Thyroid gland (tissue), 4 donors: ENCODE measurements at regions not wholly inside any gene's neighbourhood (a gene's known extent, or its start where the extent isn't known, plus 50 kb on each side); places are given as distances from the start of the nearest gene placed in this dataset.
"Not testable (repeated sequence)": the region's sequence is repeated elsewhere in the genome, so short reads cannot be mapped to it uniquely, and the experiment has no call there.

ENCODE experiments used
- DNase-seq, 2 donors: peaks; one replicate each; pipeline ENCODE4 v3.0.0-alpha.2; 2019
- H3K27ac ChIP-seq, 3 donors: fragments of 200-600 bp; sonication (generic); 1 replicate in 2 of 3; 2 replicates in 1 of 3; pipeline ENCODE4 v1.5.1; 2016 to 2019; ENCODE audit warnings: mild to moderate bottlenecking in 1 of 3, moderate library complexity in 1 of 3
- H3K27me3 ChIP-seq: fragments of 200-600 bp; sonication (generic); one replicate; pipeline ENCODE4 v1.5.1; 2019
- H3K36me3 ChIP-seq, 2 donors: fragments of 200-600 bp; sonication (generic); one replicate each; pipeline ENCODE4 v1.5.1; 2016 to 2019
- H3K4me1 ChIP-seq, 2 donors: fragments of 200-600 bp; sonication (generic); one replicate each; pipeline ENCODE4 v1.5.1; 2017 to 2019
- H3K4me3 ChIP-seq, 3 donors: fragments of 200-600 bp; sonication (generic); replicated peaks in 1 of 3; 1 replicate in 2 of 3; 2 replicates in 1 of 3; pipeline ENCODE4 v1.5.1; 2016; ENCODE audit warnings: mild to moderate bottlenecking in 1 of 3
- H3K9me3 ChIP-seq: fragments of 200-600 bp; sonication (generic); one replicate; pipeline ENCODE4 v1.5.1; 2017
- POLR2A ChIP-seq, 2 donors: fragments of 450-650 bp; IDR thresholded peaks; one replicate each; pipeline ENCODE4 v1.6.1; 2017; ENCODE audit warnings: antibody characterized with exemption in 2 of 2, mild to moderate bottlenecking in 2 of 2, moderate library complexity in 1 of 2
- WGBS, 2 donors: methylation state at CpG; one replicate each; pipeline ENCODE4 v1.1.5; 2017; 5-methylcytosine and 5-hydroxymethylcytosine counted together
- intact Hi-C: fragments of 100-400 bp; cut with DNase I; formaldehyde crosslinking; loops from one replicate; pipeline ENCODE4 v1.15.1; 2023
- TF ChIP-seq, protein P1 (sequence below), 6 experiments: fragments of 200-600 bp in 3 of 6; fragments of 450-650 bp in 3 of 6; sonication (generic) in 3 of 6; IDR thresholded peaks; one replicate each; pipeline ENCODE4 v1.5.1; 2016 to 2019; ENCODE audit warnings: antibody characterized with exemption in 6 of 6, mild to moderate bottlenecking in 2 of 6, inconsistent platforms in 1 of 6, moderate library complexity in 1 of 6

DNA sequence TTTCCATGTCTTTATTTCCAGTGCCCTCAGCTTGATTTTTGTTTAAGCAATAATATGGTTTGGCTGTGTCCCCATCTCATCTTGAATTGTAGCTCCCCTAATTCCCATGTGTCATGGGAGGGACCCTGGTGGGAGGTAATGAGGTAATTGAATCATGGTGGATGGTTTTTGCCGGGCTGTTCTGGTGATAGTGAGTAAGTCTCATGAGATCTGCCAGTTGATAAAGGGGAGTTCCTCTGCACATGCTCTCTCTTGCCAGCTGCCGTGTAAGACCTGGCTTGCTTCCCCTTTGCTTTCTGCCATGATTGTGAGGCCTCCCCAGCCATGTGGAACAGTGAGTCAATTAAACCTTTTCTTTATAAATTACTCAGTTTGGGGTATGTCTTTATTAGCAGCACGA lies 559.6 kb upstream of the ADAMTS5 start:
- Histone ChIP-seq H3K27me3 (no peaks in the 10 kb centered on the region), H3K36me3 (no peaks in the 10 kb centered on the region), H3K4me3 (no peak overlapping the region), H3K4me1 (no peaks in the 10 kb centered on the region), H3K27ac (no peak overlapping the region), H3K9me3 (no peaks in the 10 kb centered on the region)
- intact Hi-C loops = no loop called here
- TF ChIP-seq, protein P1, sequence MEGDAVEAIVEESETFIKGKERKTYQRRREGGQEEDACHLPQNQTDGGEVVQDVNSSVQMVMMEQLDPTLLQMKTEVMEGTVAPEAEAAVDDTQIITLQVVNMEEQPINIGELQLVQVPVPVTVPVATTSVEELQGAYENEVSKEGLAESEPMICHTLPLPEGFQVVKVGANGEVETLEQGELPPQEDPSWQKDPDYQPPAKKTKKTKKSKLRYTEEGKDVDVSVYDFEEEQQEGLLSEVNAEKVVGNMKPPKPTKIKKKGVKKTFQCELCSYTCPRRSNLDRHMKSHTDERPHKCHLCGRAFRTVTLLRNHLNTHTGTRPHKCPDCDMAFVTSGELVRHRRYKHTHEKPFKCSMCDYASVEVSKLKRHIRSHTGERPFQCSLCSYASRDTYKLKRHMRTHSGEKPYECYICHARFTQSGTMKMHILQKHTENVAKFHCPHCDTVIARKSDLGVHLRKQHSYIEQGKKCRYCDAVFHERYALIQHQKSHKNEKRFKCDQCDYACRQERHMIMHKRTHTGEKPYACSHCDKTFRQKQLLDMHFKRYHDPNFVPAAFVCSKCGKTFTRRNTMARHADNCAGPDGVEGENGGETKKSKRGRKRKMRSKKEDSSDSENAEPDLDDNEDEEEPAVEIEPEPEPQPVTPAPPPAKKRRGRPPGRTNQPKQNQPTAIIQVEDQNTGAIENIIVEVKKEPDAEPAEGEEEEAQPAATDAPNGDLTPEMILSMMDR (IDR thresholded peaks at IDR 0.05) = no peak
- TF ChIP-seq POLR2A (IDR thresholded peaks at IDR 0.05) = no peak
- DNase-seq = no peak
- WGBS, 2 donors = 71 to 89% methylated on average over 3 of the region's 3 CpGs

DNA sequence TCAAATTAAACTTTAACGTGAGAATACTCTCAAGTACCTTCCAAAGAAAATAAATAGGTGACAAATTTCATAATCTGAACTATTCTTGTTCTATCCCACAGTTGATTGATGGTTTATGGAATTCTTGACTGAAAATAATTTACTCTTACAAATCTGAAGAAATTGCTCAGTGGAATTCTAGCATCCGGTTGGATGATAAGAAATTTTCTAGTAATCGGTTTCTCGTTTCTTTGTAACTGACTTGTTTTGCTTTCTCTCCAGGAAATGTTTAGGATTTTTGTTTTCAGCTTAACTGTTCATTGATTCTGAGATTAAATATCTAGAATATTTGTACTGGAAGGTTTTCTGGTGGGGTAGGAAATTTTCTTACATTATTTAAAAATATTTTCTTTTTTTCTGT lies 558.9 kb upstream of the ADAMTS5 start:
- no peaks in the 10 kb centered on the region for H3K9me3 ChIP-seq
- WGBS, 2 donors = 79 to 85% methylated on average over 4 of the region's 4 CpGs
- H3K27ac ChIP-seq = no peak overlapping the region
- no peak overlapping the region for H3K4me3 ChIP-seq
- TF ChIP-seq POLR2A (IDR thresholded peaks at IDR 0.05) = no peak
- TF ChIP-seq, protein P1 (IDR thresholded peaks at IDR 0.05) = no peak
- H3K36me3 ChIP-seq = no peaks in the 10 kb centered on the region
- no peaks in the 10 kb centered on the region for H3K4me1 ChIP-seq
- intact Hi-C loops = no loop called here
- H3K27me3 ChIP-seq = no peaks in the 10 kb centered on the region
- DNase-seq = no peak

DNA sequence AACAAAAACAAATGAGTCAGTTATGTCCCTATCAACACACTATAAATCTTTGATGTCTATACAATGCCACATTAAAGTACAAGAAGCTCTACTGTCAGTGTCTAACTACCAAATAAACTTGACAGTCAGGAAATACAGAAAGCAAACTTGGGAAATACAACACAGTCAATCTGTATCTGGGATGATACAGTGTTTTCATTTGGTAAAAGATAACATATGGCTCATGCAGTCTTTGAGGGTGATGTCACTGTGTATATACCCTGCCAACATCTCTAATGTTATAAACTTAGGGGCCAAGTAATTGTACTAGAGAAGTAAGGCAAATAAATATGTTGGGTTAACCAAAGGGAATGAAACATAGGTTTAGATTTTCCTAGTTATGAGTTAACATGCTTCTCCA lies 552.5 kb upstream of the ADAMTS5 start:
- H3K4me1 ChIP-seq = no peaks in the 10 kb centered on the region
- H3K27ac ChIP-seq = no peak overlapping the region
- H3K36me3 ChIP-seq = no peaks in the 10 kb centered on the region
- no peak overlapping the region for H3K4me3 ChIP-seq
- intact Hi-C loops = no loop called here
- H3K27me3 ChIP-seq = no peaks in the 10 kb centered on the region
- H3K9me3 ChIP-seq = no peaks in the 10 kb centered on the region
- DNase-seq = no peak
- TF ChIP-seq POLR2A (IDR thresholded peaks at IDR 0.05) = no peak
- TF ChIP-seq, protein P1 (IDR thresholded peaks at IDR 0.05) = no peak

DNA sequence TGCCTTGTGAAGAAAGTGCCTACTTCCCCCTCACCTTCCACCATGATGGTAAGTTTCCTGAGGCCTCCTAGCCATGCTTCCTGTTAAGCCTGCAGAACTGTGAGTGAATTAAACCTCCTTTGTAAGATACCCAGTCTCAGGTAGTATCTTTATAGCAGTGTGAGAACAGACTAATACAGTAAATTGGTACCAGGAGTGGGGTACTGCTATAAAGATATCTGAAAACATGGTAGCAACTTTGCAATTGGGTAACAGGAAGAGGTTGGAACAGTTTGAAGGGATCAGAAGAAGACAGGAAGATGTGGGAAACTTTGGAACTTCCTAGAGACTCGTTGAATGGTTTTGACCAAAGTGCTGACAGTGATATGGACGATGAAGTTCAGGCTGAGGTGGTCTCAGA lies 550.3 kb upstream of the ADAMTS5 start:
- H3K4me1 ChIP-seq, intact Hi-C loops: not testable (repeated sequence)
- WGBS, 2 donors = 74 to 77% methylated on average over 2 of the region's 2 CpGs

DNA sequence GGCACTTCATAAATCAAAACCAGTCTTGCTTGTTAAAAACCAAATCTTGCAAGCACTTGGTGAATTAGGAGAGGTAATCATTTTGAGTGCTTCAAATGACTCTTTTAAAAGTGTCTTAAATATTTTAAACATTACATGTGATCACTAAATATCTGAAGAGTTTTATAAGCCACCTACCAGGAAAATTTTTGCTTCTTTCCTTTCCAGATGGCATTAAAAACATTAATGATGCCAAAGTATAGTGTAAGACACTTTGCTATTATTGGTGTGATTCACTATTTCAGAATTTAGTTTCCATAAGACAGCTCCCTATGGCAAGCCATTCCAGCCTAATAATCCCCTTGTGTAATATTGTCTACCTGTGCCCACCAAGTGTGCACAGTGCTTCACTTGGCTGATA lies 548.8 kb upstream of the ADAMTS5 start:
- H3K36me3 ChIP-seq = no peaks in the 10 kb centered on the region
- DNase-seq = no peak
- no peak overlapping the region for H3K4me3 ChIP-seq
- no peaks in the 10 kb centered on the region for H3K27me3 ChIP-seq
- no peak for TF ChIP-seq POLR2A (IDR thresholded peaks at IDR 0.05)
- H3K4me1 ChIP-seq = no peaks in the 10 kb centered on the region
- H3K27ac ChIP-seq = no peak overlapping the region
- intact Hi-C loops = no loop called here
- no peaks in the 10 kb centered on the region for H3K9me3 ChIP-seq

More for the DNA sequence above, 550.3 kb upstream of the ADAMTS5 start:
- H3K4me3 ChIP-seq, H3K27ac ChIP-seq, H3K9me3 ChIP-seq, H3K27me3 ChIP-seq, DNase-seq, H3K36me3 ChIP-seq: not testable (repeated sequence)

DNA sequence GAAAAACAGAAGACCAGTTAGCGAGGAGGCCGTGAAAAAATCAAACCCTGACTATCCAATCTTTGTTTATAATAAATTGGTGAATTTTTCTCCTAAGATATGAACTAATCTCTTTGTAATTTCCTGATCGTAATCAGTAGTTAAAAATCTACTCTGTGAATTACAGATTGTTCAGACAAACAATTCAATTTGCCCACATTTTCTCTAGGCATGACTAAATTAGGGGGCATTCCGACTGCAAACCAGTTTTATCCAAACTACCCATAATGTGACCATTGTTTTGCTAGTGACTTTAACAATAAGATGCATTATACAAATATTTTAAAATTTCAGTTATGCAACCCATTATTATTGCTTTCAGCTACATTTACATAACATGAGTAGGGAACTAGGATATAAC lies 546.9 kb upstream of the ADAMTS5 start:
- H3K9me3 ChIP-seq = no peaks in the 10 kb centered on the region
- H3K36me3 ChIP-seq = no peaks in the 10 kb centered on the region
- H3K4me1 ChIP-seq = no peaks in the 10 kb centered on the region
- DNase-seq = no peak
- H3K4me3 ChIP-seq = no peak overlapping the region
- 94% methylated on average over 4 of the region's 4 CpGs for WGBS, 2 donors
- no peaks in the 10 kb centered on the region for H3K27me3 ChIP-seq
- no peak overlapping the region for H3K27ac ChIP-seq
- TF ChIP-seq POLR2A (IDR thresholded peaks at IDR 0.05) = no peak
- TF ChIP-seq, protein P1 (IDR thresholded peaks at IDR 0.05) = no peak
- intact Hi-C loops = no loop called here
